ENCODE measurements at regions not wholly inside any gene's neighbourhood (a gene's known extent, or its start where the extent isn't known, plus 50 kb on each side); places are given as distances from the start of the nearest gene placed in this dataset.

DNA sequence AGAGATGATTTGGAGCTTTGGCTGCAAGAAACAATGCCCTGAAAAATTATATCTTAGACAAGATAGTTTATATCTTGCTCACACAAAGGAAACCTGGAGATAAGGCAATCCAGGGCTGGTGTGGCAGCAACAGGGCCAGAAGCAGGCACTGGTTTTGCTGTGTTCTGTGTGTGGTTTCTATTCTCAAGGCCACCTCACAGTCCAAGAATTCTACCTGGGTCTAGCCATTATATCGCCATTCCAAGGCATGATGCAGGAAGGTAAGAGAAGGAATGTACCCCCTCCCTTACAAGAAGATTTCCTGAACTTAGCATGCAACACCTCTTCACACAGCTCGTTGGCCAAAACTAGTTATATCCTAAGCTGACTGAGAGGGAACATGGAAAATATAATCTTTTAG is 74.5 kb upstream of the MEGF10 start:
- no peak for TF ChIP-seq CTCF (IDR thresholded peaks at IDR 0.05; ENCODE audit: low read depth, low read length)
- no peak for TF ChIP-seq POLR2A (IDR thresholded peaks at IDR 0.05; ENCODE audit: extremely low read depth, insufficient read length)
- TF ChIP-seq, protein P1, sequence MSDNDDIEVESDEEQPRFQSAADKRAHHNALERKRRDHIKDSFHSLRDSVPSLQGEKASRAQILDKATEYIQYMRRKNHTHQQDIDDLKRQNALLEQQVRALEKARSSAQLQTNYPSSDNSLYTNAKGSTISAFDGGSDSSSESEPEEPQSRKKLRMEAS (IDR thresholded peaks at IDR 0.05; ENCODE audit: low read depth, low read length) = no peak
- no peak for TF ChIP-seq MYC (IDR thresholded peaks at IDR 0.05; ENCODE audit: low read depth, low read length)

Measured in NB4 (cell line).